ENCODE measurements at regions not wholly inside any gene's neighbourhood (a gene's known extent, or its start where the extent isn't known, plus 50 kb on each side); places are given as distances from the start of the nearest gene placed in this dataset.

DNA sequence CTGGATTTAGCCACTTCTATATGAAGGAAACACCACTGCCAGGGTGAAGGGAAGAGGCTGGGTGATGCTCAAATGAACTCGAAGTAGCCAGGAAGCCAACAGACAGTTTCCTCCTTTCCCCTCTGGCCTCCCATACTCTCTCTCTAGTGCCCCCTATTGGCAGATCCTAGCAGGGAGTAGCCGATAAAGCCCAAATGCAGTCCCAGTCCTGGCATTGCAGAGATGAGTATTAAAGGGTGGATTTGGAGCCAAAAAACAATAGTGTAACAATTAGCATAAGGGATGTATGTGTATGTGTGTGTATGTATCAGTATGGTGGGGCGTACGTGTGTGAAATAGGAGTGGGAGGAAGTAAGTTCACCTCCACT, 213.8 kb upstream of the LDB2 start:
- TF ChIP-seq POLR2AphosphoS5 (IDR thresholded peaks at IDR 0.05) (no peak), CTCF (IDR thresholded peaks at IDR 0.05) (no peak)

All from stomach (tissue), 4 donors.